PFSK-1 (cell line): ENCODE measurements at regions not wholly inside any gene's neighbourhood (a gene's known extent, or its start where the extent isn't known, plus 50 kb on each side); places are given as distances from the start of the nearest gene placed in this dataset.

Source experiments
- POLR2AphosphoS5 ChIP-seq: IDR thresholded peaks from 2 replicates; pipeline ENCODE4 v1.6.1; 2012; ENCODE audit warnings: low read depth, mild to moderate bottlenecking, control low read depth, low read length, moderate library complexity
- REST ChIP-seq, 2 experiments: IDR thresholded peaks; 2 replicates each; pipeline versions ENCODE4 v1.6.1 to v1.8.0; 2011 to 2012; ENCODE audit warnings: low read depth in 2 of 2, low read length in 2 of 2, control low read depth in 1 of 2, inconsistent platforms in 1 of 2, mild to moderate bottlenecking in 1 of 2, moderate library complexity in 1 of 2; ENCODE audit not compliant: insufficient read depth in 1 of 2
- SIN3A ChIP-seq: IDR thresholded peaks from 2 replicates; pipeline ENCODE4 v1.6.1; 2012; ENCODE audit warnings: mild to moderate bottlenecking, low read length, moderate library complexity, borderline replicate concordance; ENCODE audit not compliant: insufficient read depth

- TF ChIP-seq REST (IDR thresholded peaks at IDR 0.05; ENCODE audit: insufficient read depth in 1 of 2, low read depth in 2 of 2, low read length in 2 of 2) (no peak), POLR2AphosphoS5 (no peak), SIN3A (no peak)
Observed at GRCh38 chr4:28369499-28369898, 1508.9 kb downstream of the STIM2 start.
